AG04450 (cell line): ENCODE measurements at regions not wholly inside any gene's neighbourhood (a gene's known extent, or its start where the extent isn't known, plus 50 kb on each side); places are given as distances from the start of the nearest gene placed in this dataset.
"Not testable (repeated sequence)": the region's sequence is repeated elsewhere in the genome, so short reads cannot be mapped to it uniquely, and the experiment has no call there.

Source experiments
- CTCF ChIA-PET: fragments of 300-600, 350-600 bp; formaldehyde crosslinking; extraction: SDS; loops from one replicate; lab custom pipeline; 2022; ENCODE audit warnings: antibody characterized with exemption, inconsistent platforms; lab: Charles Lee
- POLR2A ChIA-PET: fragments of 350-600 bp; formaldehyde crosslinking; extraction: SDS; loops from one replicate; lab custom pipeline; 2021; ENCODE audit warnings: antibody characterized with exemption, inconsistent platforms; lab: Yijun Ruan, JAX
- DNase-seq: peaks from one replicate; pipeline ENCODE4 v3.0.0-alpha.2; 2011; ENCODE audit warnings: low read depth, low spot score
- H3K27ac ChIP-seq: one replicate; pipeline ENCODE4 v1.5.1; 2012; ENCODE audit warnings: low read depth, low read length, control low read depth
- H3K27me3 ChIP-seq: one replicate; pipeline ENCODE4 v1.6.0; 2012; ENCODE audit warnings: low read length; ENCODE audit not compliant: control insufficient read depth, insufficient read depth
- H3K4me3 ChIP-seq: 2 replicates; pipeline ENCODE4 v1.5.1; 2011; ENCODE audit warnings: mild to moderate bottlenecking, low read depth, low read length, control low read depth
- H3K9me3 ChIP-seq: 2 replicates; pipeline ENCODE4 v1.5.1; 2012; ENCODE audit warnings: low read length; ENCODE audit not compliant: control insufficient read depth, insufficient read depth
- TF ChIP-seq, protein P1 (sequence below): IDR thresholded peaks from 2 replicates; pipeline ENCODE4 v1.5.1; 2011; ENCODE audit warnings: low read depth, low read length, control low read depth, inconsistent platforms

DNA sequence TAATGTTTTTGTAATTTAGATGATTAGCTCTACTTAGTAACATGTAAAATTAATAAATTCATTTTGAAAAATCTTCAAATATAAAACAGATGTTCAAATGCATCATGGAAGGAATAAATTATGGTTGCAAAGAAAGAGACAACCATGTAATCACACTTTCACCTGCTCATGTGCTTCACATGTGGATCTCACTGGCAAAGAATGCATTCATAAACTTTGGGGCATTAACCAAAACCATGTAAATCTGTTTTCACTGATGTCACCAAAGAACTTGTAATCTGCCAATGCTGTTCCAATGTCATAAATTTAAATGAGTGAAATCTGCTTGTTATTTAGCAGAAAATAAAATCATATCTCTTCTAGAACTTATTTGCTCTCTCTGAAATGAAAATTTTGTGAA is 142.7 kb downstream of the TENT5A start:
- CTCF ChIA-PET: no interaction called here

DNA sequence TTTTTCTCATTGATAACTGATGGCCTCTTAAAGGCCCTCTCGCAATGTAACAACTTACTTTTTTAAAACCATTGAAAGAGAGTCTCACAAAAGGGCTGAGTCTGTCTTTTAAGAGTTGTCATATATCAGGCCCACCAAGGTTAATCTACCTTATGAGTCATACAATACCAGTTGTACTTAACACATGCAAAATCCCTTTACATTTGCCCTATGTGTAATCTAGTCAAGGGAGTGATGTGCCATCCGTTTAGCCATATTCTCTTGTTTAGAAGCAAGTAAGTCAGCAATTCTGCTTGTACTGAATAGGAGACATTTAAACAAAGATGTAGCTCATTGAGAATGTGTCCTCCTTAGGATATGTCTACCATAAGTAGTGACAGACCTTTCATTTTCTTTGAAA is 143.7 kb downstream of the TENT5A start:
- DNase-seq: no peak
- H3K27me3 ChIP-seq: no peaks in the 10 kb centered on the region
- no peak overlapping the region for H3K27ac ChIP-seq
- ChIA-PET POLR2A (no interaction called here), CTCF (interaction anchor here (0.8 kb wide), 1 partner anchor 9 kb away, joined by 4 read pairs; no protein-coding TSS in a partner anchor)
- no peaks in the 10 kb centered on the region for H3K9me3 ChIP-seq
- no peak overlapping the region for H3K4me3 ChIP-seq
- TF ChIP-seq, protein P1, sequence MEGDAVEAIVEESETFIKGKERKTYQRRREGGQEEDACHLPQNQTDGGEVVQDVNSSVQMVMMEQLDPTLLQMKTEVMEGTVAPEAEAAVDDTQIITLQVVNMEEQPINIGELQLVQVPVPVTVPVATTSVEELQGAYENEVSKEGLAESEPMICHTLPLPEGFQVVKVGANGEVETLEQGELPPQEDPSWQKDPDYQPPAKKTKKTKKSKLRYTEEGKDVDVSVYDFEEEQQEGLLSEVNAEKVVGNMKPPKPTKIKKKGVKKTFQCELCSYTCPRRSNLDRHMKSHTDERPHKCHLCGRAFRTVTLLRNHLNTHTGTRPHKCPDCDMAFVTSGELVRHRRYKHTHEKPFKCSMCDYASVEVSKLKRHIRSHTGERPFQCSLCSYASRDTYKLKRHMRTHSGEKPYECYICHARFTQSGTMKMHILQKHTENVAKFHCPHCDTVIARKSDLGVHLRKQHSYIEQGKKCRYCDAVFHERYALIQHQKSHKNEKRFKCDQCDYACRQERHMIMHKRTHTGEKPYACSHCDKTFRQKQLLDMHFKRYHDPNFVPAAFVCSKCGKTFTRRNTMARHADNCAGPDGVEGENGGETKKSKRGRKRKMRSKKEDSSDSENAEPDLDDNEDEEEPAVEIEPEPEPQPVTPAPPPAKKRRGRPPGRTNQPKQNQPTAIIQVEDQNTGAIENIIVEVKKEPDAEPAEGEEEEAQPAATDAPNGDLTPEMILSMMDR: no peak

More for the DNA sequence above, 142.7 kb downstream of the TENT5A start:
- no peaks in the 10 kb centered on the region for H3K27me3 ChIP-seq
- H3K4me3 ChIP-seq: no peak overlapping the region
- TF ChIP-seq, protein P1: no peak
- POLR2A ChIA-PET: no interaction called here
- no peak overlapping the region for H3K27ac ChIP-seq
- no peaks in the 10 kb centered on the region for H3K9me3 ChIP-seq
- DNase-seq: no peak

DNA sequence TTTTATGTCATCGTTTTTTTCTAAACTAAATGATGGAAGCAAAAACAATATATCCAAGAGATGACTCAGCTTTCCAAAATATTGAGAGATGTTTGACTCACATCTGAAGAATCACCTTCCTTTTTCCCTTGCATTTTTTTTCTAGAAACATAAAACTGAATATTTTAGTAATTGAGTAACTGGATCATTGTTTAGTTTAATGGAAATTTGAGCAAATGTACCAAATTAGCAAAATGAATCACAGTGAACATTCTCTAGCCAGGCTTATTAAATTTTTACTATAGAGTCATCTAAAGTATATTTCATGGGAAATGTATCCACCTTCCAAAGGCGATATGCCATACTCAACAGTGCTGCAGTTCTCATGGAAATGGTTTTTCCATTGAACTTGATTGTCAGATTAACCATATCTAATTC is 145.5 kb downstream of the TENT5A start:
- POLR2A ChIA-PET: interaction anchor here (0.7 kb wide), 1 partner anchor 153 kb away, joined by 4 read pairs; no protein-coding TSS in a partner anchor
- TF ChIP-seq, protein P1: no peak
- H3K27me3 ChIP-seq: no peaks in the 10 kb centered on the region
- H3K4me3 ChIP-seq: no peak overlapping the region
- no peaks in the 10 kb centered on the region for H3K9me3 ChIP-seq
- peak; percentile 53 for DNase-seq
- CTCF ChIA-PET: no interaction called here
- no peak overlapping the region for H3K27ac ChIP-seq

DNA sequence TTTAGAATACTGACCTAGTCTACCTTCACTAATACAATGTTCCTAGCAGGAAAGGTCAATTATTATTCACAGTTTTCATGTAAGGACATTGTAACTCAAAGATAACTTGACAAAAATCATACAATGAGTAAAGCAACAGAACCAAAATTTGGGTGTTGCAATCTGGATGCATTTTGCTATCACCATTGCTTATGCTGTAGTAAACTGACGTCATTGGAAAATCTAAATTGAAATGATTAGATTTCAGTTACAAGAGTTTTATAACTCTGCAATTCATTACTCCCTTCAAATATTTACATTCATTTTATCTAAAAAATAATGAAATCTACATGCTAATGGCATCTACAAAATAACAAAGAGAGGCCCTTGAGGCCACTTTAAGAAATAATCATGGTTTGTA is 147.0 kb downstream of the TENT5A start:
- Histone ChIP-seq H3K27me3 (no peaks in the 10 kb centered on the region), H3K9me3 (no peaks in the 10 kb centered on the region), H3K27ac (no peak overlapping the region), H3K4me3 (no peak overlapping the region)
- TF ChIP-seq, protein P1: no peak
- DNase-seq: no peak
- ChIA-PET CTCF (no interaction called here), POLR2A (no interaction called here)

DNA sequence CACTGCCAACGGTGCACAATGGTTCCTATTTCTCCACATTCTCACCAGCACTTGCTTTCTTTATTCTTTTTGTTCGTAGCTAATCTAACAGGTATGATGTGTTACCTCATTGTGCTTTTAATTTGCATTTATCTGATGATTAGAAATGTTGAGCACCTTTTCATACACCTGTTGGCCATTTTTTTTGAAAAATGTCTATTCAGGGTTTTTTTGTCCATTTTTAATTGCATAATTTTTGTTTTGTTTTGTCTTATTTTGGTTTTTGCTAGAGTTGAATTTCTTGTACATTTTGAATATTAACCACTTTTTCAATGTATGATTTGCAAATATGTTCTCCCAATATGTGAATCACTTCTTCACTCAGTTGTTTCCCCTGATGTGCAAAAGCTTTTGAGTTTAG is 150.6 kb downstream of the TENT5A start:
- Histone ChIP-seq H3K9me3 (no peaks in the 10 kb centered on the region), H3K4me3 (no peak overlapping the region), H3K27me3 (no peaks in the 10 kb centered on the region), H3K27ac (no peak overlapping the region)
- no peak for DNase-seq
- TF ChIP-seq, protein P1: no peak
- ChIA-PET POLR2A (no interaction called here), CTCF (no interaction called here)

DNA sequence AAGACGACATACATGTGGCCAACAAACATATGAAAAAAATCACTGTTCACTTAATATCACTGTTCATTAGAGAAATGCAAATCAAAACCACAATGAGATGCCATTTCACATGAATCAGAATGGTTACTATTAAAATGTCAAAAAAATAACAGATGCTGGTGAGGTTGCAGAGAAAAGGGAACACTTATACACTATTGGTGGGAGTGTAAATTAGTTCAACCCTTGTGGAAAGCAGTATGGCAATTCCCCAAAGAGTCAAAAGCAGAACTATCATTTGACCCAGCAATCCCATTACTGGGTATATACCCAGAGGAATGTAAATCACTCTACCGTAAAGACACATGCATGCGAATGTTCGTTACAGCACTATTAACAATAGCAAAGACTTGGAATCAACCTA is 152.0 kb downstream of the TENT5A start:
- H3K9me3 ChIP-seq, H3K4me3 ChIP-seq, CTCF ChIA-PET, H3K27me3 ChIP-seq, POLR2A ChIA-PET, DNase-seq, H3K27ac ChIP-seq: not testable (repeated sequence)
